C1 segment of cervical spinal cord (tissue), 14 donors: ENCODE measurements at regions not wholly inside any gene's neighbourhood (a gene's known extent, or its start where the extent isn't known, plus 50 kb on each side); places are given as distances from the start of the nearest gene placed in this dataset.

Source experiments
- DNase-seq, 14 donors: peaks; one replicate each; lab custom pipeline; 2025; lab: John Stamatoyannopoulos, UW

DNA sequence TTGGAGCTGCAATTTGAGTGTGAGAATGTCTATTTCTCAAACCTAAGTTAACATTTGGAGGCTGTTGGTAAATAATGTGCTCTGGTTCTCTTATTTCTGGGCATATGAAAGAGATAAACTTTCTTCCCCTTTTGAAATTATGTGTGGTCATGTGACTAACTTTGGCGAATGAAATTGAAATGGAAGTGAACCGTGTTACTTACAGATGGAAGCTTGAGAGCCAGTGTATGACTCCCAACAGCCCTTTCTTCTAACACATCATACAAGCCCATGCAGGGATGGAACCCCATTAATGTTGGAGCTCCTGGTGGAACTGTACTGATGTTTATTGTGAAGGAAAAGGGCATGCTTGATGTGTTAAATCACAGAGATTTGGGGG is 725.8 kb downstream of the TSN start:
- DNase-seq, result no peak

DNA sequence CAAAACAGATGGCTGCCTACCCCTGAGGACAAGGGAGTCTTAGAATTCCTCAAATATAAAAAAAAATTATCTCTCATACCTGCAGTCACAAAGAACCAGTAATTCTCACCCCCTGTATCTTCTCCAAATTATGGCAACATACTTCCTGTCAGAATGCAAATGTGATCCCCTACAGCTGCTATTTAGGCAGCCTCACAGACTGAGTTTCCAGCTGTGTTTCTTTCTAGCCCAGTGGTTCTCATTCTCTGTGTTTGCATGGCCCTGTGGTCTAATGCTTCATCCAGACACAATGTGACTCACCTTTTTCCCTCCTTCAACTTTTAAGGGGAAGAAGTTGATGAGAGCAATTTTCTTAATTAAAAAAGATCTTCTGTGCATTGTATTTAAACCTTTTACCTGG is 726.3 kb downstream of the TSN start:
- no peak for DNase-seq

DNA sequence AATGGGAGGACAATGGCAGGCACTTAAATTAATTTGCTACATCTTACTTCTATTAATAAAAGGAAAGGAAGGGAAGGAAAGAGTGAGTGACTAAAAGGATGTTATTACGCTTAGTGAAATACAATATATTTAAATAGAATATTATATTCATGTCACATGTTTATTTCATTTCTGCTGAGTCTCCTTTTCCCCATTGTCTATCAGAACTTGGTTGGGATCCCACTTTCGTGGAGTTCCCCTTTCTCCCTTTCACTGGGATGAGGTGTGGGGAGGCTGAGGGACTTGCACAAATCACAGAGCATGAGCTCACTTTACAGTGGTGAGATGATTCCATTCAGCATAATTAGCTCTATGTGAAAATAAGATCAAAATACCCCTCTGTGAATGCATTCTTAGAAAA is 730.6 kb downstream of the TSN start:
- no peak for DNase-seq

DNA sequence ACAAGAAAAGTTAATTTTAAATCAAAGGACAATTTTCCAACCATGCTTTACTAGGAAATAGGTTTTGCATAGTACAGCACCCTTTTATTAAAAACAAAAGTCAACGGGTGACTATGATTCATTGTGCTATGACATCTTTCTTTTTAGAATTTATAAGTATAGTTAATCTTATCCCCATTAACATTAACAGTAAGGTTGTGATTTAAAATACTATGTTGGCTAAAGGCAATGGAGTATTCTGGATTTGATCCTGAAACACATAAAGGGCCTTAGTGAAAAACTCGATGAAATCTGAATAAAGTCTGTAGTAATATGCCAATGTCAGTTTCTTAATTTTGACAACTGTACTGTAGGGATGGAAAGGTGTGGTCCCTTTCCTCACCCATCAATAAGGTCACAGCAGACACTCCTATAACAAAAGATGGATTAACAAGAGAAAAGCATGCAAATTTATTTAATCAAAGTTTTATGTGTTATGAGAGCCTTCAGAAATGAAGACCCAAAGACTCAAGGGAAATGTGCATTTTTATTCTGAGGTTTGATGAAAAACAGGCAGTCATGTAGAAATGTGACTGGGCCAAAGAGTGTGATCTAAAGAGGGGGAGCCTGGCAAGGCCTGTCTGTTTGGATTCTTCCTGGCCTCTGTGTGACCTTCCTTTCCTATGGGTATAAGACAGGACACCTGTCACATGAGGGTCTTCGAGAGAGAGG is 731.4 kb downstream of the TSN start:
- DNase-seq, result no peak

DNA sequence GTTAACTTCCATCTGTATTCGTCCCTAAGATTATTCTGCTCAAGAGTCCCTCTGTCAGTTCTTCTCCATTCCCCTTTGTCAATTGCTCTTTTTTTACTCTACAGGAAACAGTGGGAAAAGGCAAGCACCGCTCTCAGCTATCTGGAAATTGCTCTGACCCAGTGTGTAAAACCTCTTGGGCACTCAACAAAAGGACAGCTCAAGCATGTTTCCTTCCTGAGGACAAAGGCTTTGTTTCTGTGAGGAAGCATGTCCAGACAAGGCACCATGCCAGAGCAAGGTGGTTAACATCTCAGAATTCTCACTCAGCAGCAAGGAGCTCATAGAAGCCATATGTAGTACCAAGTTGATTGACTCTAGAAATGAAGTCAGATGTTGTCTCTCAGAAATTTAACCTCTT is 735.6 kb downstream of the TSN start:
- DNase-seq, result peak in 2 of 14 donors; percentile 5 to 11

DNA sequence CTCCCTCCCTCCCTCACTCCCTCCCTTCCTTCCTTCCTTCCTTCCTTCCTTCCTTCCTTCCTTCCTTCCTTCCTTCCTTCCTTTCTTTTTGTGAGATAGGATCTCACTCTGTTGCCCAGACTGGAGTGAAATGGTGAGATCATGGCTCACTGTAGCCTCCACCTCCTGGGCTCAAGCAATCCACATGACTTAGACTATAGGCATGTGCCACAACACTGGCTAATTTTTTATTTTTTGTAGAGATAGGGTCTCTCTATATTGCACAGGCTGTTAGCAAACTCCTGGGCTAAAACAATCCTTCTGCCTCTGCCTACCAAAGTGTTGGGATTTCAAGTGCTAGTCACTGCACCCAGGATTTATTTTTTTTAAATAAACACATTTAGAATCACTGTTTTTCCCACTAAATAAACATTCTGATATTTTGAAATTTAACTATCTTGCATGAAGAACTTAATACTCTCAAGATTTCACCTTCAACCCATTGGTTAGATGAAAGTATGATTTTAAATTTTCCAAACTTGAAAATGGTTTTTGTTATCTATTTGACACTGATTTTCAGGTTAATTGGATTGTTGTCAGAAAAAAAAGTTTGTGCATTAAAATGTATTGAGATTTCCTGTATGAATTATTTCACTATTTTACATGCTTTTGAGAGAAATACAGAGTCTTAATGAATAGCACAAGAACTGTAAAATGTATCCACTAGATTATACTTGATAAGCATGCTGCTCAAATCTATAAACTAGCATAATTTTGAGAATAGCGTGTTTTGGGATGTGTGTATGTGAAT is 745.1 kb downstream of the TSN start:
- no peak for DNase-seq

DNA sequence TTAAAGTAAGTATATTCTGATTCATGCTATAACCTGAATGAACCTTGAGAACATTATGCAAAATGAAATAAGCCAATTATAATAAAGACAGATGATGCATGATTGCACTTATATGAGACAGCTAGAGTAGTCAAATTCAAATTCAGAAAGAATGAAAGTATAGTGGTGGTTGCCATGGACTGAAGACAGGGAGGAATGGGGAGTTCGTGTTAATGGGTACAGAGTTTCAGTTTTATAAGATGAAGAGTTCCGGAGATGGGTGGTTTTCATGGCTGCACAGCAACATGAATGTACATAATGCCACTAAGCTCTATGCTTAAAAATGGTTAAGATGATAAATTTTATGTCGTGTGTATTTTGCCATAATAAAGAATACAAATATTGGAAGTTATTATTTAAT is 751.2 kb downstream of the TSN start:
- DNase-seq, result no peak

DNA sequence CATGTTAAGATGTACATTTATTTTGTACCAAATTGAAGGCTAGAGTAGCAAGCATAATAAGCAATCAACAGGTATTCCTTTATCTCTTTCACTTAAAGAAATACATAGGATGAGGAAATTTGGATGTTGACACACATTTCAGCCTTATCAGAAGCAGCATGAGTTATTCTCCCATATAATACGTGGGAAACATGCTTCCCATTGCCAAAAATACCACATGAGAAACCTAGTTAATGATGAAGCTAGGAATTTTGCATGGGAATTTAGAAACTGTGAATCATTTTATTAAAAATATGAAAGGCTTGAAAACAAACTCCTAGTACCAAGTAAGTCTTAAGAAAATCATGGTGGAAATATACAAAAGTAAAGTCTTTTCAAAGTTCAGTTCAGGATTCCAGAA is 751.8 kb downstream of the TSN start:
- no peak for DNase-seq

DNA sequence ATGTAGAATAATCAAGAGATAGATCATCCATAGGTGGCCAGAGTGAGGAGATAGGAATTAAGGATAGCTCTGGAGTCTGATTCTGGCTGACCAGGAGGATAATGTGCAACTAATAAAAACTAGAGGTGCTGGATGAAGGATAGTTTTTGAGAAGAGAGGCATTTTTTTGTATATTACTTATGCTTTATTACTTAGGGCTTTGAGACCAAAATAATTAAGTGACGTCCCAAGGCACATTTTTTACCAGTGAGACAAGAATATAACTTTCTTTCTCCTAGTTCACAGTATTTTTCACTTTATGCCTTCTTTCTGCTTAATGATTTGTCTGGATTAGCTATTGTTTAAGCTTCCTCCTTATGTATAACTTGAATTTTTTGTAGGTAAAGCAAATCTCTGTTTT is 756.6 kb downstream of the TSN start:
- no peak for DNase-seq

DNA sequence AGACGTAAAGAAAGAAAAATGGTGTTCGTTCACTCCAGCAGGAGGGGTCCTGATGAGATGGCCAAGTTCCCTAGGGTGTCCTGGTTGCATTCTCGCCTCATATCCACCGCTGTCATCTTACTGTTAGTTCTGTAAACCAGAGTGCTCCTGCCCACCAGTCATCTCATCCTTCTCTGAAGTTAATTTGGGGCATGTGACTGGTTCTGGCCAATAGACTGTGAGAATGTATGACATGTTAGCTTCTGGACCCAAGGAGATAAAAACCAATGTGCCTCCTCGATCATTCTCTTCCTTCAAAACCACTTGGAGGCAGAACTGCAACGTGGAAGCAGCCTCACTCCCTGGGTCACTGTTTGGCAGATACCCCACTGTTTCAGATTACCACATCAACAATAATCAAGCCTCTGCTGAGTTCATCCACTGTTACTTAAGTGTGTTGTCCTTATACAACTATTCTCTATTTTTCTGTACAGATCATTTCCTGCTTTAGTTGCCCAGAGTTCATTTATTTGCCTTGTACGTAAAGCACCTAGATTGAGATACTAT is 759.1 kb downstream of the TSN start:
- no peak for DNase-seq

DNA sequence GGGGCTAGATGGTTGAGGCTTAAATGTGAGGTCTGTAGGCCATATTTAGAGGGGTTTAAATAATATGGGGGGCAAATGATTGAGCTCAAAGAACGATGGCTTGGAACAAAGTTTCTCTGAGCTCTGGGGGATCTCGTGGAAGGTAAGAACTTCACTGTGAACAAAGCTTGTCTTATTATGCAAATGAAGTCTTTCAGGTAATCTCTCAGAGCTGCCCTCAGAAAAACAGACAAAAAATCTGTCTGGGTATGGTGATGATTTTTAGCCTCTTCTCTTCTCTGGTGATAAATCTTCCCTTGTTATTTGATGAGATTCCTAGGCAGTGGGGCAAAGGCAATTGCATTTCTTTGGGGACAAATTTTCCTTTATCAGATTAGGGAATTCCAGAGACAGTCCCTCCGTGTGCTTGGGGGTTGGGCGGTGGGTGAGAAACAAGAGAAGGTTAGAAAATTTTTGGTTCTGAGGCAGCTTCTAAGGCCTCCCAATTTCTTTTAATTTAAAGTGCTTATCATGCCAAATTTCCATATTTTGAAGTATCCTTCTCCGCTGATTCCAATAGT is 760.4 kb downstream of the TSN start:
- DNase-seq, result no peak

DNA sequence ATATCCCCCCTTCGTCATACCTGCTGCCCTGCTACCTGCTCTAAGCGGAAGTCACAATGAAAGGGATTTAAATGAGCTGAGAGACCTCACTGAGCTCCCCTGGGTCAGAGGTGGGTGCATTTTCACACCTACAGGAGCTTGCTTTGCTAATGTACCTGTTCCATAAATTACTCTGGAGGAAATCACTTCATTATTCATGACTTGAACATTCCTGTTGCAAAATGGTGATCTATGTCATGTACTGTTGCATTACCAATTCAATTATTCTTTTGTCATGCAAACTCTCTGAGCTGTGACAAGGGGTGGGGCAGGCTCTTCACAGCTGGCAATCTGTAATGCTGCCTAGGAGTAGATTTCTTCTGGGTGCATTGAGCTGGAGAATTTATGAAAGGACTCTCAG is 761.3 kb downstream of the TSN start:
- DNase-seq, result no peak

DNA sequence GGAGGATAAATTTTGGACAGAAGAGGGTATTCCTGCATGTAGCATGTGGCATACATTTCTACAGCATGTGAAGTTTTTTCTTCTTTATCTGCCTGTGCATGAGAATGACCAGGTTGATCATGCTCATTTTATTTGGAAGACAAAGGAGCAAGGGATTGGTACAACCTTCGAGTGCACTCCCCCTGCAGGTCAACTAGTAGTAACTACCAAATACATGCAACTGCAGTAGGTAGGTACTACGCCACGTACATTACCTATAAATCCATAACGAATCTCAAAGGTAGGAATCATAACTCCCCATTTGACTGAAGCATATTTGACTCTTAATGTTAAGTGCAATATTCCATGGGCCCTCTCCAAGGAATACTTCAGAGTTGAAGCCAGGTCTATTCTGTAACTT is 763.9 kb downstream of the TSN start:
- no peak for DNase-seq

DNA sequence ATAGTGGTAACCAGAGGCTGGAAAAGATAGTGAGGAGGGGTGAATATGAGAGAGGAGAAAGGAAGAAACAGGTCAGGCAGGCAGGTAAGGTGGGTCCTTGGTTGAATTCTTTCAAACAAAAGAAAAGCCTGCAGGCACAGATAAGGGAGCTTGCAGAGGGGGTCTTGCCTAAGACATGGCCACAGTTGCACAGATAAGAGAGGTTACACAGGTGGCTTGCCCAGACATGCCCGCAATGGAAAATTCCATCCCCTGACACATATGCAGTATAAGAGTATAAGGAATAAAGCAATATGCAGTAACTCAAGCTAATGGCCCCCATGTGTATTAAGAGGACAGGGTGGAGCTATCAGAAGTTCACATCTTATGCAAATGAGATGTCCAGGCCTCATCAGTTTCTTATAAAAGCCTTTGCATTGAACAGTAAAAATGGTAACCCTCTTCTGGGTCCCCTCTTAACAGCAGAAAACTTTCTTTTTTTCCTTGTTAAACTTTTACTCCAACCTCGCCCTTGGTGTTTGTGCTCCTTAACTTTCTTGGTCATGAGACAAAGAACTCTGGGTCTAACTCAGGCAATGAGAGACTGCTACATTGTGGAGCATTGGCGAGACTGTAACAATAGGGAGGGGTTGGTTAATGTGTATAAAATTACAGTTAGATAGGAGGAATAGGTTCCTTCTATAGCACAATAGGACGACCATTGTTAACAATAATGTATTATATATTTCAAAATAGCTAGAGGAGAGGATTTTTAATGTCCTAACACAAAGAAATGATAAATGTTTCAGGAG is 764.6 kb downstream of the TSN start:
- no peak for DNase-seq

DNA sequence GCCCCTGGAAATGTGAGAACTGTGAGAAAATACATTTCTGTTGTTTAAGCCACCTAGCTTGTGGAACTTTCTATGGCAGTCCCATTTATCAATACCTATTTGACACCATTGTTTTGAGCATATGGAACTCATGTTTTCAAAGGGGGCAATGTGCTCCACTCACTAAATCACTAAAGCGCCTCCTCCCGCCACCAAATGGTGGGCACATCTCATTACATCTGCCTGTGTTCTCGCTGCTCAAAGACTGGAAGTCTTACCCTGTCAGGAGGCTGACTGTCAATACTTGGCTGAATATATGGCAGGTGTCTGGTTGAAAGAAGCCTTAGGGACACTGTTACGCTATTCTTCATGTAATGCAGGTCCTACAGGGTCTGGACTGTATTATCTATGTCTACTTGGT is 767.7 kb downstream of the TSN start:
- no peak for DNase-seq

DNA sequence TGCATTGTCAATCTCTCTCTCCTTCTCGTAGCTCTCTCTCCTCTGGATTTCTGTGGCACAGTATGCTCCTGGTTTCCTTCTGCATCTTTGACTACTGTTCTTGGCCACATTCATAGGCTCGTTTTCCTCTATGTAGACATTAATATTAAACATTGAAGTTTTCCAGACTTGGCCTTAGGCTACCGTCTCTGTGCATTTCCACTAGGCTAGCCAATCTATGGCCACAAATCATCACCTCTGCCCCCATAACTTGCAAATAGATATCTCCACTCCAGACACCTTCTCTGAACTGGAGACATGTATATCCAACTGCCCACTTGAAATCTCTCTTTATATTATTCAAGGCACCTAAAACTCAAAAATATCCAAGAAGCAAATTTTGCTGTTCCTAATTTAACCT is 768.5 kb downstream of the TSN start:
- no peak for DNase-seq

DNA sequence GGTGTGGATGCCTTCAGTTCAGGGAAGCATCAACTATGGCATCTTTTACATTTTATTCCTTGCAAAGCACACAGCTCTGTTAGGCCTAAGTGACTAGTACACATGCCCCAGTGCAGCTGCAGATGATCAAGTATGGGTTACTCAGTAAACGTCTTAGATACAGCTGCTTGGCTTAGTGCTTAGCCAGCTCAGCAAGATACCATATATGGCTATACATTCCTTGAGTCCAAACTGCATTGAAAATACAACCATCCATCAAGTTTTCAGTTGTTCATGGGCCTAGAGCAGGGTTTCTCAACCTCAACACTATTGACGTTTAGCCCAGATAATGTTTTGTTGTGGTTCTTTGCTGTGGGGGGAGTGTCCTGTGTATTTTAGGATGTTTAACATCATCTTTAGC is 769.9 kb downstream of the TSN start:
- no peak for DNase-seq

DNA sequence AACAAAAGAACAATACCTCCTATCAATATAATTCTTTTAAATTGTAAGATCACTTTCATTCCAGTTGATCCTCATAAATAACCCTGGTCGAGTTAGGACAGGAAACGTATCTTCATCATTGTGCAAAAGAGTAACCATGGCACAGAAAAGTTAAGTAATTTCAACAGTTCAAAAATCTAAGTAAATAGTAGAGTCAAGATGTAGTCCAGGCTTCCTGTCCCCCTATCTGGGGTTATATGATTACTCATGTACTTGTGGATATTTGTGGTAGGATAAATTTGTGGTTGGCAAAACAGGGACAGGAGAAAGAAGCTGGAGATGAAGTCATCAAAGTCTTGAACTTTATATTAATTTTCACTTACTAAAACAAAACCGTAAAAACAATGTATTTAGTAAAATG is 772.6 kb downstream of the TSN start:
- DNase-seq, result no peak

DNA sequence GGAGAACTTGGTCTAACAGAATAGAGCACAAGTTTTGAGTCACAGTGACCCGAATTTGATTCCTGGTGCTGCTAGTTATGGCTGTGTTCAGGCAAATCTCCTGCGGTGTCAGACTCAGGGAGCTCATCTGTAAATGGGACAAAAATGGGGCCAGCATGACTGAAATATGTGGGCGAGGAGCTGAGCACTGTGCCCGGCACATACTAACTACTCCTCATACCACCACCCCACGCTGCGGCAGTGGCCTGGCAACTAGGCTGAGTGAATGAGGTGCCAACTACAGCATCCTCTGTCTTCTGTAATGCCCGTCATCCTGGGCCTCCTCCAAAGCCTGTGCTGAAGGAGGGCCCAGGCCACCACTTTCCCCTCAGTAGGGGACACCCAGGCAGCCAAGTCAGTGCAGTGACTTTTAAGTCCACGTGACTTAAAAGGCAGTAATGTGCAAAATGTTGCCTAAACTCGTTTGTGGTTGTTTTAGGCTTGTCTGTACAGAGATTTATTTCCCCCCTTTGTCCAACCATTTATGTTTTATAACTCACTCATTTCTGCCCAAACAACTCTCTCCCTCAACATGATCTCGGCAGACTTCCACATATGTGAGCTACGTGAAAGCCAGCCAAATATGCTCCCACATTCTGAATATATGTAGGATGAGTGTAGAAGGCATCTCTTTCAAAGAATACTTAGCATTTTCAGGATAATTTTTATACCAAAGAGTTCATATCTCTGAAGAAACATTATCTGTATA is 773.7 kb downstream of the TSN start:
- no peak for DNase-seq

DNA sequence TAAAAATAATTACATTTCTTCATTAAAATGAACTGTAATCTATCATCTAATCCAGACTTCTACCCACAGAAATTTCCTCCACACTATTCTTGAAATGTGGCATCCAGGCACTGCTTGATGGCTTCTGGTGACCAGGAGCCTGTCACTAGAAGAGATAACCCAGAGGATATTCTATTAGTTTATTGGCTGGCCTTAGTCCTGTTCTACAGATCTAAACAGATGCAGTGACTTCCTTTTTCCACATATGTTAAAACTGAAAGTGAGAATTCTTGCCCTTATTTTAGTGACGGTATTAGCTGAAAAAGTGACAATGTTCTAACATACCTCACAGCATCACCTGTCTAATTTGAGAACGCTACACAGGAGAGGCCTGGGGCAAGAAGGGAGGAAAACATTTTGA is 775.4 kb downstream of the TSN start:
- DNase-seq, result no peak

DNA sequence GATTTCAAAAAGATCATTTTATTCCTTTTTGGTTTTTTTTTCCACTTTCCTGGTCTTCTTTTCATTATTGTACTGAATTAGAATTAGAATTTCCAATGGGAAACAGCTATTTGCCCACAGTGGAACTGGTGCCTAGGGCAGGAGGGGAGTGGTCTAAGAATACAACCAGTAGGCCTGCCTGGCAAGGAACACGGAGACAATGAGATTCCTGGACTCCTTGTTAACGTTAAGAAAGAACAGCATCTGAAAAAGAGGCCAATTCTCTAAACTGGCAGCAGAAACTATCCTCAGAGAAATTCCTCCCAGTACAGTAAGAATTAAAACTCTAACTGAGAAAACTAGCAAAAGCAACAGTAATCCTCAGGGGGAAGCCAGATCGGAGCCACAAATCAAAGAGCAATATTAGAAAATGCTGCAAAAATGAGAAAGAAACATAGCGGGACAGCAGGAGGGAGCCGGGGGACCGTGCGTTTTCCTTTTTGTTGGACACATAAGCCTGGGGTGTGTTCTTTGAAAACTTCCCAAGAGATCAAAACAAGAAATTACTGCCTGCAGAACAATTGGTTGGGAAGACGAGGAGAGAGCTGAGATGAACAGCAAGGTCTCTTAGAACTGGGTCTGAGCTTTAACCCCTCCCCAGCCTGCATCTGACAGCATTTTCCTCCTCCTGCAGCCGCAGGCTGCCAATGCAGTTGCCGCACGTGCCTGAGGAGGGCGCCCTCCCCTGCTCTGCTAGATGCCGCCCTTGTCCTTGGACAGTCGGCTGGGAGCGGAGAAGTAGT is 776.0 kb downstream of the TSN start:
- no peak for DNase-seq
